Fibroblast of skin of right biceps (primary cell): ENCODE measurements at regions not wholly inside any gene's neighbourhood (a gene's known extent, or its start where the extent isn't known, plus 50 kb on each side); places are given as distances from the start of the nearest gene placed in this dataset.

Experiments
- DNase-seq: peaks from one replicate; pipeline ENCODE4 v3.0.0-alpha.2; 2013

DNA sequence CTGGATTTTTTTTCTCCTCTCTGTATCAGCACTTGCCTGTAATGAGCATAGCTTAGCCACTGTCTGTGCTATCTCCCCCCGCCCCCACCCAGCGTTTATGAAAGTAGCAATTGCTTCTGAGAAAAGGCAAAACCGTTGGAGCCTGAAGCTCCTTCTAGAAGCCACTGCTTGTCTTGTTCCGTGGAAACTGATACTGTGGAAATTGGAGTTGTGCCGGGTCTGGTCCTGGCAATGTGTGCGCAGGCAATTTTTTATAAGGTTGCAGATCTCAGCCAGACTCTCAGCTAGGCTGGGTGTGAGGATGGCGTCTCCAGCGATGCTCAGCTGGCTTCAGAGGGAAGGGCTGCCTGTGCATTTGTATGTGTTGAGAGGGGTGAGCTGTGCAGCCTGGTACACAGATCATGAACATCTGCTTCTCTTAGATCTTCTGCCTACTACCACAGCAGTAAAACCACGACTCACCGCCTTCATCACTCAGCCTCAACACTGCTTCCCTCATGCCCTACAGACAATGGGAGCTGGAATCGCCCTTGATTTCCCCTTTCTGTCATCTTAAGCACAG lies 72.4 kb upstream of the GTSF1L start:
- DNase-seq: no peak

DNA sequence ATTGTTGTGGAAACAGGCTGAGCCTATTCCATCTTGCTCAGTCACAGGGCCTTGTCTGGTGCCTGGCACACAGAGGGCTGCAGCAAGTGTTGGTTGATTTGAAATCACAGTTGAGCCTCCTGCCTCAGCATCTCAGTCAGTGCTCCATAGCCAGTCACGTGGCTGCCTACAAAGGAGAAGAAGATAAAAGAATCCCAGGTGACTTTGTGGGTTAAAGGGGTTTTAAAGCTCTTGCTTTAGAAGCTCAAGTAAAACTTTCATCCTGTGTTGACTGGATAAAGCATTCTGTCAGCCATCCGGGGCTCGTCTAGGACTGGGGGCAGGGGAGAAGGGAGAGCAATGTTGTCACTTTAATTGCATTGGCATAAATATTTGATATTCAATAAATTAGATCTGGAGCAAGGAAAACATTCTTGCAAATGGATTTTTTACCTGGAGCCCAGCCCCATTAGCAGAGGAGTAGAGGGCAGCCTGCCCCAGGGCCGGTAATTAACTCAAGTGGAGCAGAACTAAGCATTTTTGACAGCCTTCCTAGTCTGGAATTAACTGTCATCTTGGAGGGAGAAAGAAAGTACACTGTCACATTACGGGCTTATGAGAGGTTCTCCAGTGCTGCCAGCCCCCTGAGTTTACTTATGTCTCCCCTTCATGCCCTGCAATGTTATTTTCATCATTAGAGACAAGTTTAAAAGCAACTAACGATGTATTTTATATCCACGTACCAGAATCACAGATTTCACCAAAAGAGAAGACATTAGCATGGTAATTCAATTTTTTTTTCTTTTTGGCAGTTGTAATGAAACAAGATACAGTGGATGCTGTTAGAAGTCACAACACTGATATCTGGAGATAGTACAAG lies 71.7 kb upstream of the GTSF1L start:
- no peak for DNase-seq

GRCh38 chr20:43794326-43794725 lies 67.5 kb upstream of the GTSF1L start:
- no peak for DNase-seq

DNA sequence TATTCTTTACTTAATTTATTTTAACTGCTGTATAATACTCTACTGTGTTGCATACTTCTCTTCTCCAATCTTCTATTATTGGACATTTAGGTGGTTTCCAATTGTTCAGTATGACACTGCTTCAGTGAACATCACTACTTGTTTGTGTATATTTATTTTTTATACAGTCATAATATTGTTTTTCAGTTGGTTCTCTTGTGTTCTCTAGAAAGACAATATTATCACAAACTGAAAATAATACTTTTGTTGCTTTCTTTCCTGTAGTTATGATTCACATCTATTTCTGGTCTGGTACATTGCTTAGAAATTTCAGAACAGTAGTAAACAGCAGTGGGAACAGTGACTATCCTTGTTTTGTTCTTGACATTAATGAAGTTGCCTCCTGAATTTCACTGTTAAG lies 62.8 kb upstream of the GTSF1L start:
- no peak for DNase-seq

GRCh38 chr20:43787937-43788336 lies 61.1 kb upstream of the GTSF1L start:
- DNase-seq: no peak

DNA sequence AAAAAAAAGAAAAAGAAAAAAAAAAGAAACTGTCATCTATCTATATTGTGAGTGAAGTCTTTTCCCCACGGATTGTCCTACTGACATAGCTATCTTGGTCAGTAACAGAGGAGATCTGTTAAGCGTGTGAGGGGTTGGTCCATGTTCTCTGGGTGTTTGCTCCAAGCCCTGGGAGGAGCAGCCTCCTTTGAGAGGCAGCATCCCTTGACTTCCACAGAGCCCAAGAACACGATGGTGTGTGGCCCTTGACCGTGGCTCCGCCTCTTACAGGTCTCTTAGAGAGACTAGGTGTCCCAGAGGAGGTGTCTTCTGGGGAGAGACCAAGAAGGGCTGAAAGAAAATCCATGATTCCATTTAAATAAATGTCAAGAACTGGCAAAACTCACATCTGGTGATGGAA lies 60.1 kb upstream of the GTSF1L start:
- no peak for DNase-seq

DNA sequence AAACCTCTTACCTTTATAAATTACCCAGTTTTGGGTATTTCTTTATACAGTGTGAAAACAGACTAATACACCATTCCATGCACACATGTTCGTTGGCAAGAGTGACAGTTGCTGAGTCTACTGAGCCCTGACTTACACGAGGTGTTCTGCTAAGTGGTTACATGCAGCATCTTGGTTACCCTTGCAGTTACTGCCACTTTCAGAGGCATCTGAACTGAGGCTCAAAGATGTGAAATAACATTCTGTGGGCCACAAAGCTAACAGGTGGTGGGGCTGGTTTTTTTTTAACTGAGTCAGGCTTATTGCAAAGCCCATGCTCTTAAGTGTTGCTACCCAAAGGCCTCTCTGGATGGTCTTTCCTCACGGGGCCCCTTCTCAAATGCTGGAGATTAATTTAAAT lies 54.4 kb upstream of the GTSF1L start:
- DNase-seq: no peak

GRCh38 chr20:43778375-43778774 lies 51.6 kb upstream of the GTSF1L start:
- DNase-seq: no peak

DNA sequence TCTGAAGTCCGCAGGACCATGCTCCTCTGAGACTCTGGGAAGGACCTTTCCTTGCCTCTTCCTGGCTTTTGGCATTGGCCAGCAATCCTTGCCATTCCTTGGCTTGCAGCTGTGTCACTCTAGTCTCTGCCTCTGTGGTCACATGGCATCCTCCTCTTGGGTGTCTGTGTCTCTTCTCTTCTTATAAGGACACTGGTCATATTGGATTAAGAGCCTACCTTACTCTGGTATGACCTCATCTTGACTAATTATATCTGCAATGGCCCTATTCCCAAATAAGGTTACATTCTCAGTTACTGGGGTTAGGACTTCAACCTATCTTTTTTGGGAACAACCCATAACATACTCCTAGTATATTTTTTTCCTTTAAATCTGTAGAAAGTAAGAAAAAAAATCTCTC lies 49.9 kb upstream of the GTSF1L start:
- peak; percentile 45 for DNase-seq
